ENCODE measurements at regions not wholly inside any gene's neighbourhood (a gene's known extent, or its start where the extent isn't known, plus 50 kb on each side); places are given as distances from the start of the nearest gene placed in this dataset.

- DNase-seq, result no peak
These were observed 1722.5 kb upstream of the ACO1 start for GRCh38 chr9:30661925-30662324.

DNA sequence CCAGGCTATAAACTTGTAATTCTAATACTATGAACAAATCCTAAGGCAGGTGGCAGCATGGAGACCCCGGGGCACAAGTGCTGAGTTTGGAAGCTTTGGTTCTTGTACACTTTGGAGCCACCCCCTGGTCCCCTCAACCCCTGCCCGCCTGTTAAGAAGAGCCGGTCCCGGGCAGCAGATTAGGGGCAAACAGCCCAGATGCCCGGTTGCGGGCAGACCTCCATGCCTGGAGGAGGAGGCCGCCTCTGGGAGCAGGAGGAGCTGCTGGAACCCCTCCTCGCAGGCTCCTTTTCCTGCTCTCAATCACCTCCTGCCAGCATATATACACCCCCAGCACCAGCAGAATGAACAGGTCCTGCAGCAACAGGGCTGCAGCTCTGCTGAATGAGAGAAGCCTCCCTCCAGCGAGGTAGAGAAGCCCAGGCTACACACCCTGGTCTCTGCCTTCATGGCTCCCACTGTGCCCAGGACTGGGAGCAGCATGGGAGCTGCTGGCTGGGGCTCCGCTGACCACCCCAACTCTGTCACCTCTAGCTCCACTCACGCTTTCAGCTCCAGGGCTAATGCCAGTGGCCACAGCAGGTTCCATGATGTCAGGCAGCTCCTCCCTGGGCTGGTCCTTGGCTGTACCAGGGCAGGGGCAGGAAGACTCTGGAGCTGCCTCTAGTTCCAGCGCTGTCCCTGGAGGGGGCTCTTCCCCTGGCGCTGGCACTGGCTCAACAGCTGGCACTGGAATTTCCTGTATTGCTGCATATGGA lies 1713.5 kb upstream of the ACO1 start:
- no peak for DNase-seq

DNA sequence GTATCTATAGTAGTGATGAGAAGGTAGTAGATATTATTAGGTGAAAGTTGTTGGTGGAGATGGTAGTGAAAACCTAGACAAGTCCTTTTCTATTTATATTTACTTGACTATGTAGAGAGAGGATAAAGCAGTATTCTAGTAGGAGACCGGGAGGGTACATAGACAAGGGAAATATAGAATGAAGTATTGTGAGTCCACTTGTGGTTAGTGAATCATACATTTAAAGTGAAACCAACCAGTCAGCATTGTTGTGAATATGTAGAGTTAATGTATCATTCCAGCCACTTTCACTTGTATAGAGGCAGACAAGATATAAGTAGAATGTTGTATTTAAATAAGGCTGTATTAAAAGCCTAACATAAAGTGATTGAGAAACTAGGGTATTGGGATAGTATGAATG lies 1711.3 kb upstream of the ACO1 start:
- no peak for DNase-seq

DNA sequence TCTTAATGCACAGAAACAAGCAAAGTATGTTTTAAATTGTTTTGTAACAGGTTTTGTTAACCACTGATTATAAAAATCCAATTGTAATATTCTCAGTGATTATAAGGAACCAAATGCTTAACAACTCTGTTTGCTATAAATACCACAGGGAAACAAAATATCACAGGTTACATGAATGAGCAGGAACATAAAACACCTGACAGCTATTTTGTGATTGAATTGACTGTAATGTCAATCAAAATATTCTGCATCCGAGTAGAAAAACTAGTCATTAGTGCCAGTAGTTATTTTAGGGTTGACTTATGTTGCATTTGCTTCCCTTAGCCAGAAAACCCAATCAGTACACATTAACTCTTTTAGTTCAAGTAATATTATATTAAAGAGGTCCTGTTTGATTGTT lies 1707.8 kb upstream of the ACO1 start:
- DNase-seq, result no peak

- DNase-seq, result no peak
These were observed 1707.2 kb upstream of the ACO1 start for GRCh38 chr9:30677221-30677620.

- no peak for DNase-seq
These were observed 1695.6 kb upstream of the ACO1 start for GRCh38 chr9:30688801-30689200.

- DNase-seq, result no peak
These were observed 1686.5 kb upstream of the ACO1 start for GRCh38 chr9:30697958-30698357.

DNA sequence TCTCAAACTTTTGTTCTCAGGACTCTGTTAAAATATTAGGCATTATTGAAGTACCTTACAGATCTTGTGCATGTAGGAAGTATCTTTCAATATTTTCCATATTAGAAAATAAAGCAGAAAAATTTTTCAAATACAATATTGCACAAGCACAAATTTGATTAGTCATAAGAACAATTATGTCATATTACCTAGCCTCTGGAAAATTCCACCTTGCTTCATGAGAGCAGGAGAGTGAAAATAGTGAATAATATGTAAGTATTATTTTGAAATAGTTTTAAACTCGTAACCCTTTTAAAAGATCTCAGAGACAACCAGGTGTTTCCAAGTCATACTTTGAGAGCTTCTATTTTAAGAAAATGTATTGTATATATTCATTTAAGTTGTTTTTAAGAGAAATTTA lies 1672.9 kb upstream of the ACO1 start:
- DNase-seq, result no peak

DNA sequence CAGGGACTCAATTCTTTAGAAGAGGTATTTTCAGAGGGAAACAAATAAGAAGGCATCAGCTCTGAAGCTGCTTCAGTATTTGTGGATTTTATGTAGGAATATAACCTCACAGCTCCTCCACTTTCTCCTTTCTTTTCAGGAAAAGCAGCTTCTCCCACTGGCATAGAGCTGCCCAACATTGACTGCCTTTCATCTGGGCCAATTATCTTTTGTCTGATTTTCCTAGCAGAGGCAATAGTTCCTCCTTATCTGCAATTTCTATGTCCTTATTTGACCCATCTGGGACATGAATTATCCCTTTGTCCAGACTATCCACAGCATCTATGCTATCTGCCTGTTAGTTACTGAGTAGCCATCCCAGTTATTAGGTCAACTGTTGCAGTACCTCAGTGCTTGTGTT lies 1671.2 kb upstream of the ACO1 start:
- no peak for DNase-seq

DNA sequence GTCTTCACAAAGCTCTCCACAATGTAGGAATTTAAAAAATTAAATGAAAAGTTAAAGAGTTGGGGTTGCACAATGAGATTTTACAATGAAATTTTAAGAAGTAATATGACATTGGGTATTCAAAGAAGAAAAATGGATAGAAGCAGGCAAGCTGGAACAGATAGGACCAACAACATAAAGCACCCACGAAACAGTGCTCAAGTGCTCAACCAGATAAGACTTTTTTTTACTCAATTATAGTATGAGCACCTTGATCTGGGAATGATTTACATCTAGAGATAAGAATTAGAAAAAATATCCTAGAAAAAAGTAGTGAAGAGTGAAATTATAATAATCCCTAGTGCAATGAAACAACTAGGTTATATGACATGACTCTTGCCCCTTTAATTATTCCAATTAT lies 1670.1 kb upstream of the ACO1 start:
- no peak for DNase-seq

GRCh38 chr9:30718483-30718882 lies 1666.0 kb upstream of the ACO1 start:
- no peak for DNase-seq

DNA sequence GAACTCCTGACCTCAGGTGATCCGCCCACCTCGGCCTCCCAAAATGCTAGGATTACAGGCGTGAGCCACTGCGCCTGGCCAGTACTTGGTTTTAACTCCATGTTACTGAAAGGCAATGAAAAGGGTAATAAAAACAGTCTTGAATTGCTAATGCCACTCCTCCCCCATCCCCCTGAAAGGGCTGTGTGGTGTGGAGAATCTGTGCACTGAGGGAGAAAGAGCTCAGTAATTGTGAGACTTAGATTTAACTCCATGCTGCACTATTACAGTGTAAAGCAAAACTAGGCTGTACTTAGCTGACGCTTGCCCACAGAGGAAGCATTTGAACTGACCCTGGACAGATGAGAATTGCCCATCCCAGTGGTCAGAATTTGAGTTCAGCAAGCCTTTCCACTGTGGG lies 1662.4 kb upstream of the ACO1 start:
- DNase-seq, result no peak

DNA sequence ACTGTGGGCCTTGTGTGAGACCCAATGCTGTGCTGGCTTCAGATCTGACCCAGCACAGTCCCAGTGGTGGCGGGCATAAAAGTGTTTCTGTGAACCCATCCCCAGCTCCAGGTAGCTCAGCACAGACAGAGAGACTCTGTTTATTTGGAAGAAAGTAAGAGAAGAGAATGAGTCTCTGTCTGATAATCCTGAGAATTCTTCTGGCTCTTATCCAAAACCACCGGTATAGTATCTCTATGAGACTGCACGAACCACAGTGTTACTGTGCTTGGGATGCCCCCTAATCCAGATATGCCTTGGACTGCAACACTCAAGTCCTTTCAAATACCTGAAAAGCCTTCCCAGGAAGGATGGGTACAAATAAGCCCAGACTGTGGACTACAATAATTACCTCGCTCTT lies 1660.8 kb upstream of the ACO1 start:
- DNase-seq, result no peak

- DNase-seq, result no peak
These were observed 1652.4 kb upstream of the ACO1 start for GRCh38 chr9:30732060-30732459.

DNA sequence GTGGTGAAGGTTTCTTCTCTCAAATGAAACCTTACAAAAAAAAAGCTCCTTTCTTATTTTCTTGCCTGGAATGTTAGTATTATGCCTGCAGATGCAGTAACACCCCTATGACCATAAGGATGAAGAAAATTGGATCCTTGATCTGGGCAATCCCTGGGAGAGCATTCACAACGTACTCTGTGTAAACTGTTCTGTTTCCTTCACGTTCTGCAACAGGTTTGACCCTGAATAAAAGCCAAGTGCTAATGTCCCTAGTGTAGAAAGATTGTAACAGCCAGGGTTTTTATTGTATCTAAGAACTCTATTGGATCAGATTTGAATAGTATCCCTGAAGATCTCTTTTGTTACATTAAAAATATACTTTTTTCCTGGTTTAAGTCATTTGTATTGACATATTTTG lies 1639.6 kb upstream of the ACO1 start:
- no peak for DNase-seq

GRCh38 chr9:30746589-30746988 lies 1637.9 kb upstream of the ACO1 start:
- no peak for DNase-seq

DNA sequence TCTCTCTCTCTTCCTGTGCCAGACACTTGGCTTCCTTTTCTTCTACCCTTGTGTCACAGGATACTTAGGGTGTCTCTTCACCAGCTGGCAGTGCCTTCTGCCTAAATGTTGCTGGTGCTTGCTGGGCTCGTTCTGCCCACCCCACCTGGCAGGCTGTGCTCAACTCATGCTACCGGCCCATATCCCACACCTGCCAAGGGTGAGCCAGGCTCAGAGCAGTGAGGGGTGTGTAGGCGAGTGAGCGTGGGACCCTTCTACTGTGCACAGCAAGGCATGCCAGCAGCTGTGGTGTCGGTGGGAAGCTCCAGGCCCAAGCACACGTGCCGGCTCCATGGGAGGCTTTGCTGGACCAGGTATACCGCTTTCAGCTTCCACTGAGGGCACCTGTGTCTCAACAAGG lies 1626.7 kb upstream of the ACO1 start:
- DNase-seq, result no peak

DNA sequence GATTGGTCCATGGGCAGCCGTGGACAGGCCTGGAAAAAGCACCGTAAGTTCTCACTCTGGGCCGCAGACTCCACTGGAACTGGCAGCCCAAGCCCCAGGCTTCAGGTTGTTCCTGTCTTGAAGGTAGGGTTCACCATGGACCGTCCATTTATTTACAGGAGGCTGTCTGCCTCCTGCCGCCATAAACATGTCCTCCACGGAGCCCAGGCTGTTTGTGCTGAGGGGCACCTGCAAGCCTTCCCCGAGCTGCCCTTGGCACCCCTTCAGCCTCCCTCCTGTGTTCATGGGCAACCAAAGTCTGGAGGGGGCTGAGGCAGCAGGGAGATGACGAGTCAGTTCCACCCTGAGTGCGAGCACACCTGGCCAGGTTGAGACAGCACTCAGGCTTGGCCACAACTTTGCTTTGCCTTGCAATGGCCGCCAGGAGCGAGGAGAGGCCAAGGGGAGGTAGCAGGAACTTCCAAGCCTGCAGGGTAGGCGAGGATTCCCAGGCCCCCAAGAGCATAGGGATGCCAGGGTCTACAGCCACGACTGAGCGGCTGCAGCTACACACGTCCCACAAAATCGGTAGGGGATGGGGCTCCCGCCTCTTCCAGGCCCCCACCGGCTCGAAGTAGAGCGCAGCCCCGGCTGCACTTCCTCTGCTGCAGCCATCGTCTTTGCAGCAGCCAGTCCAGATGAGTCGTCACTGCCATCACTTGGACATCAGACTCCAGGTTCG lies 1625.6 kb upstream of the ACO1 start:
- no peak for DNase-seq

- no peak for DNase-seq
These were observed 1619.1 kb upstream of the ACO1 start for GRCh38 chr9:30765318-30765717.

DNA sequence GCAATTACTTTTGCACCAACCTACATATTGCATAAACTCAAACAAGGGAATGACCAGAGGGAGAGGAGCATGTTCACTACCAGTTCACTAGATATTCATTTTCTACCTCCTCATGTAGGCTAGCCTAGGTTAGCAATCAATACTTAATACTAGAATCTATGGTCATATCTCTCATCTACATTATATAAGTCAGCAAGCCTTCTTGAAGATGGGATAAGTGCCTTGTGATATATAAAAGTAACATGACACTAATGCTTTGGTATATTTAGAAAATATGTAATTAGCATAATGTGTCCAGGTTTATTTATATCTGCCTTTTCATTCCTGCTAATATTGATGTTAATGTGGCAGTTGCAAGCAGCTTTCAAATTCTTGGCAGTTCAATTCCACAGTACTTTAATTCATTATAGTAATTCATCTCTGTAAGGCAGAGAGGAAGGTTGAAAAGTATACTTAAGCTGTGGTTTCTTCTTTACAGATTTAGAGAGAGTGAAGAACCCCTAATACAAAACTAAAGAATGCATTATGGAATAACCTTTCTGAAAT lies 1613.2 kb upstream of the ACO1 start:
- no peak for DNase-seq

GRCh38 chr9:30771760-30772159 lies 1612.7 kb upstream of the ACO1 start:
- no peak for DNase-seq

GRCh38 chr9:30773427-30773826 lies 1611.0 kb upstream of the ACO1 start:
- DNase-seq, result no peak

DNA sequence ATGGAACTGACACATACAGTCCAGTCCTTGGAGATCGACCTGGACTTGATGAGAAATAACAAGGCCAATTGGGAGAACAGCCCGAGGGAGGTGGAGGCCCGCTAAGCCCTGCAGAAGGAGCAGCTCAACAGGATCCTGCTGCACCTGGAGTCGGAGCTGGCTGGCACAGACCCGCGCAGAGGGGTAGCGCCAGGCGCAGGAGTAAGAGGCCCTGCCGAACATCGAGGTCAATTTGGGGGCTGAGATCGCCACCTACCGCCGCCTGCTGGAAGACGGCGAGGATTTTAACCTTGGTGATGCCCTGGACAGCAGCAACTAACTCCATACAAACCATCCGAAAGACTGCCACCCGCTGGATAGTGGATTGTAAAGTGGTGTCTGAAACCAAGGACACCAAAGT lies 1610.1 kb upstream of the ACO1 start:
- no peak for DNase-seq

DNA sequence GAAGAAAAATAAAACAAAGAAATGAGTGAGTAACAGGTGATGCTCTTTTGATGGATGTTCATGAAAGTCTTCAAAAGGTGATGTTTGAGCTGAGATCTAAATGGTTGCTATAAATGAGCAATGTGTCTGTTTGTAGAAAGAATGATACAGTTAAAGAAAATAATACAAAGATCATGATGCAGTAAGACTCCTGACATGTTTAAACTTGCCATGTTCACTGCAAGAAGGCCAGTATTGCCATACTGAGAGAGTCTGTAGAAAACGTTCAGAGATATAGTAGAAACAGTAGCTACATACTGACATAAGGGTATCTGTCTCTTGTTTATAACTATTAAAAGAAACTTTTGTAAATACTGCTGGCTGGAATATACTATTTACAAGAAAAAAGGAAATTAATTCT lies 1609.2 kb upstream of the ACO1 start:
- no peak for DNase-seq

DNA sequence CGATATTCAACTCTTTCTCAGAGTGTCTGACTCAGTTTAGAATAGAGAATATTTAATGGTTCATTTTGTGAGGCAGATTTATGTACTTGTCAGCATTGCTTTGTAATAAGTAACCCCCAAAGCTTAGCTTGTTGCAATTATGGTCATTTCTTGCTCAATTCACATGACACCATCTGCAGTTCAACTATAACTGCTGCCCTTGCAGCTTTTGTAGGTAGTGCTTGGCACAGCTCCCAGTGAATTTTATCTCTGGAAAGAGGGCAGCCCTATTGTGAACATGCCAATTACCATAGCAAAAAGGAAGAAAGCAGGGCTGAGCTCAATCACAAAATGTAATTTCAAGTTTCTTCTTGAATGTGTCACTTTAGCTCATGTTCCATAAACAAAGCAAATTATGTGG lies 1587.7 kb upstream of the ACO1 start:
- DNase-seq, result no peak
